KMS-11 (cell line): ENCODE measurements at regions not wholly inside any gene's neighbourhood (a gene's known extent, or its start where the extent isn't known, plus 50 kb on each side); places are given as distances from the start of the nearest gene placed in this dataset.

Source experiments
- H2AFZ ChIP-seq: fragments of 200-600 bp; sonication (generic); 2 replicates; pipeline ENCODE4 v1.6.1; 2016; ENCODE audit warnings: antibody characterized with exemption, mixed run types, low read depth
- H3K27ac ChIP-seq: fragments of 200-600 bp; sonication (generic); 2 replicates; pipeline ENCODE4 v1.6.1; 2016; ENCODE audit warnings: mild to moderate bottlenecking, mixed run types
- H3K27me3 ChIP-seq: fragments of 200-600 bp; sonication (generic); 2 replicates; pipeline ENCODE4 v1.6.1; 2017; ENCODE audit warnings: mild to moderate bottlenecking, low read depth, mixed run types, moderate library complexity; ENCODE audit not compliant: insufficient read depth
- H3K36me3 ChIP-seq: fragments of 200-600 bp; sonication (generic); 2 replicates; pipeline ENCODE4 v1.6.1; 2017; ENCODE audit warnings: mild to moderate bottlenecking, mixed run types; ENCODE audit not compliant: insufficient read depth
- H3K4me1 ChIP-seq: fragments of 200-600 bp; sonication (generic); 2 replicates; pipeline ENCODE4 v1.6.1; 2016; ENCODE audit warnings: mild to moderate bottlenecking, low read depth, mixed run types; ENCODE audit not compliant: poor library complexity, severe bottlenecking
- H3K4me2 ChIP-seq: fragments of 200-600 bp; sonication (generic); 2 replicates; pipeline ENCODE4 v1.7.0; 2016; ENCODE audit warnings: mild to moderate bottlenecking, mixed run types
- H3K4me3 ChIP-seq: fragments of 200-600 bp; sonication (generic); IDR thresholded peaks from 2 replicates; pipeline ENCODE4 v1.6.1; 2017; ENCODE audit warnings: low read depth, low read length, mixed read lengths; ENCODE audit not compliant: insufficient read depth
- H3K79me2 ChIP-seq: fragments of 200-600 bp; sonication (generic); 2 replicates; pipeline ENCODE4 v1.6.1; 2016; ENCODE audit warnings: low read depth, mixed run types; ENCODE audit not compliant: insufficient read depth
- H3K9ac ChIP-seq: fragments of 200-600 bp; sonication (generic); 2 replicates; pipeline ENCODE4 v1.6.1; 2016; ENCODE audit warnings: mild to moderate bottlenecking, mixed run types
- H4K20me1 ChIP-seq: fragments of 200-600 bp; sonication (generic); 2 replicates; pipeline ENCODE4 v1.6.1; 2016; ENCODE audit warnings: mild to moderate bottlenecking, mixed run types; ENCODE audit not compliant: insufficient read depth
- CTCF ChIP-seq: fragments of 200-600 bp; sonication (generic); conservative IDR thresholded peaks from 2 replicates; pipeline ENCODE4 v1.6.1; 2017; ENCODE audit warnings: low read depth, mild to moderate bottlenecking, antibody characterized with exemption, low read length, moderate library complexity, mixed read lengths

- Histone ChIP-seq H3K9ac (no peak overlapping the region), H3K4me3 (no peak overlapping the region), H3K4me2 (no peak overlapping the region), H3K36me3 (no peaks in the 10 kb centered on the region), H3K79me2 (no peaks in the 10 kb centered on the region), H4K20me1 (no peaks in the 10 kb centered on the region), H3K27ac (no peak overlapping the region), H2AFZ (no peak overlapping the region), H3K4me1 (no peaks in the 10 kb centered on the region), H3K27me3 (no peaks in the 10 kb centered on the region)
- no peak for TF ChIP-seq CTCF
These were observed 54.1 kb upstream of the PIK3C2G start for GRCh38 chr12:18207266-18207665.

GRCh38 chr12:18206198-18206597 is 55.1 kb upstream of the PIK3C2G start:
- Histone ChIP-seq H3K36me3 (no peaks in the 10 kb centered on the region), H2AFZ (no peak overlapping the region), H3K4me1 (no peaks in the 10 kb centered on the region), H3K27ac (no peak overlapping the region), H3K4me3 (no peak overlapping the region), H3K27me3 (no peaks in the 10 kb centered on the region), H3K9ac (no peak overlapping the region), H4K20me1 (no peaks in the 10 kb centered on the region), H3K79me2 (no peaks in the 10 kb centered on the region), H3K4me2 (no peak overlapping the region)
- TF ChIP-seq CTCF = no peak

- no peak overlapping the region for H3K9ac ChIP-seq
- H3K27ac ChIP-seq = no peak overlapping the region
- no peak overlapping the region for H3K4me3 ChIP-seq
- H3K27me3 ChIP-seq = no peaks in the 10 kb centered on the region
- TF ChIP-seq CTCF = no peak
- no peaks in the 10 kb centered on the region for H3K79me2 ChIP-seq
- no peak overlapping the region for H3K4me2 ChIP-seq
- H3K36me3 ChIP-seq = no peaks in the 10 kb centered on the region
- no peaks in the 10 kb centered on the region for H3K4me1 ChIP-seq
- H2AFZ ChIP-seq = no peak overlapping the region
- H4K20me1 ChIP-seq = no peaks in the 10 kb centered on the region
These were observed 57.3 kb upstream of the PIK3C2G start for GRCh38 chr12:18204053-18204452.

GRCh38 chr12:18192119-18192518 is 69.2 kb upstream of the PIK3C2G start:
- Histone ChIP-seq H3K27ac (no peak overlapping the region), H3K36me3 (no peaks in the 10 kb centered on the region), H3K79me2 (no peaks in the 10 kb centered on the region), H3K9ac (no peak overlapping the region), H3K4me3 (no peak overlapping the region), H3K4me2 (no peak overlapping the region), H3K27me3 (no peaks in the 10 kb centered on the region), H2AFZ (no peak overlapping the region), H4K20me1 (no peaks in the 10 kb centered on the region), H3K4me1 (no peaks in the 10 kb centered on the region)
- no peak for TF ChIP-seq CTCF

- no peaks in the 10 kb centered on the region for H3K79me2 ChIP-seq
- no peaks in the 10 kb centered on the region for H3K27me3 ChIP-seq
- H3K36me3 ChIP-seq = no peaks in the 10 kb centered on the region
- H4K20me1 ChIP-seq = no peaks in the 10 kb centered on the region
- no peak overlapping the region for H3K4me2 ChIP-seq
- no peak overlapping the region for H3K9ac ChIP-seq
- no peak overlapping the region for H2AFZ ChIP-seq
- H3K4me3 ChIP-seq = no peak overlapping the region
- H3K27ac ChIP-seq = no peak overlapping the region
- H3K4me1 ChIP-seq = no peaks in the 10 kb centered on the region
- TF ChIP-seq CTCF = no peak
These were observed 78.2 kb upstream of the PIK3C2G start for GRCh38 chr12:18183141-18183540.
